ENCODE measurements at regions not wholly inside any gene's neighbourhood (a gene's known extent, or its start where the extent isn't known, plus 50 kb on each side); places are given as distances from the start of the nearest gene placed in this dataset.

- Histone ChIP-seq H2AFZ (ENCODE audit: low read depth, low read length) (no peak overlapping the region), H3K27me3 (ENCODE audit: insufficient read depth, low read length, poor library complexity) (no peaks in the 10 kb centered on the region), H3K27ac (ENCODE audit: low read length) (no peak overlapping the region), H3K9ac (ENCODE audit: low read depth, low read length) (no peak overlapping the region), H3K79me2 (ENCODE audit: insufficient read depth, low read length) (no peaks in the 10 kb centered on the region), H4K20me1 (ENCODE audit: insufficient read depth, low read length) (no peaks in the 10 kb centered on the region), H3K4me3 (ENCODE audit: low read depth in 1 of 2, low read length in 2 of 2) (no peak overlapping the region), H3K4me1 (ENCODE audit: insufficient read depth, low read length) (no peaks in the 10 kb centered on the region), H3K9me3 (ENCODE audit: insufficient read depth, low read length, severe bottlenecking) (no peaks in the 10 kb centered on the region), H3K4me2 (ENCODE audit: insufficient read depth, low read length) (no peak overlapping the region), H3K36me3 (ENCODE audit: insufficient read depth, low read length) (no peaks in the 10 kb centered on the region)
- no peak for DNase-seq
- no peak for ATAC-seq (ENCODE audit: insufficient read depth, low read depth)
- no peak for TF ChIP-seq CTCF (IDR thresholded peaks at IDR 0.05; ENCODE audit: borderline replicate concordance, extremely low read depth, low read length, poor library complexity, severe bottlenecking)
- no peak for TF ChIP-seq EZH2 (IDR thresholded peaks at IDR 0.05; ENCODE audit: borderline replicate concordance, low read depth, low read length, severe bottlenecking)
These were observed 168.6 kb upstream of the NEBL start for GRCh38 chr10:21065621-21066248.

GRCh38 chr10:21061982-21062381 is 164.9 kb upstream of the NEBL start:
- no peaks in the 10 kb centered on the region for H4K20me1 ChIP-seq (ENCODE audit: insufficient read depth, low read length)
- H3K9ac ChIP-seq (ENCODE audit: low read depth, low read length): no peak overlapping the region
- no peak overlapping the region for H3K27ac ChIP-seq (ENCODE audit: low read length)
- H2AFZ ChIP-seq (ENCODE audit: low read depth, low read length): no peak overlapping the region
- no peaks in the 10 kb centered on the region for H3K36me3 ChIP-seq (ENCODE audit: insufficient read depth, low read length)
- no peaks in the 10 kb centered on the region for H3K4me1 ChIP-seq (ENCODE audit: insufficient read depth, low read length)
- H3K4me3 ChIP-seq (ENCODE audit: low read depth in 1 of 2, low read length in 2 of 2): no peak overlapping the region
- no peak for ATAC-seq (ENCODE audit: insufficient read depth, low read depth)
- H3K4me2 ChIP-seq (ENCODE audit: insufficient read depth, low read length): no peak overlapping the region
- H3K9me3 ChIP-seq (ENCODE audit: insufficient read depth, low read length, severe bottlenecking): peaks cover 10% of the 10 kb centered on the region
- TF ChIP-seq CTCF (IDR thresholded peaks at IDR 0.05; ENCODE audit: borderline replicate concordance, extremely low read depth, low read length, poor library complexity, severe bottlenecking): no peak
- TF ChIP-seq EZH2 (IDR thresholded peaks at IDR 0.05; ENCODE audit: borderline replicate concordance, low read depth, low read length, severe bottlenecking): no peak
- no peaks in the 10 kb centered on the region for H3K79me2 ChIP-seq (ENCODE audit: insufficient read depth, low read length)
- no peak for DNase-seq
- no peaks in the 10 kb centered on the region for H3K27me3 ChIP-seq (ENCODE audit: insufficient read depth, low read length, poor library complexity)

- no peak for TF ChIP-seq CTCF (IDR thresholded peaks at IDR 0.05; ENCODE audit: borderline replicate concordance, extremely low read depth, low read length, poor library complexity, severe bottlenecking)
- H2AFZ ChIP-seq (ENCODE audit: low read depth, low read length): no peak overlapping the region
- no peak overlapping the region for H3K27ac ChIP-seq (ENCODE audit: low read length)
- no peak overlapping the region for H3K9ac ChIP-seq (ENCODE audit: low read depth, low read length)
- no peak for DNase-seq
- ATAC-seq (ENCODE audit: insufficient read depth, low read depth): no peak
- no peaks in the 10 kb centered on the region for H4K20me1 ChIP-seq (ENCODE audit: insufficient read depth, low read length)
- no peaks in the 10 kb centered on the region for H3K79me2 ChIP-seq (ENCODE audit: insufficient read depth, low read length)
- no peaks in the 10 kb centered on the region for H3K27me3 ChIP-seq (ENCODE audit: insufficient read depth, low read length, poor library complexity)
- H3K4me3 ChIP-seq (ENCODE audit: low read depth in 1 of 2, low read length in 2 of 2): no peak overlapping the region
- no peaks in the 10 kb centered on the region for H3K36me3 ChIP-seq (ENCODE audit: insufficient read depth, low read length)
- no peaks in the 10 kb centered on the region for H3K4me1 ChIP-seq (ENCODE audit: insufficient read depth, low read length)
- no peak overlapping the region for H3K4me2 ChIP-seq (ENCODE audit: insufficient read depth, low read length)
- H3K9me3 ChIP-seq (ENCODE audit: insufficient read depth, low read length, severe bottlenecking): peaks cover 10% of the 10 kb centered on the region
These were observed 164.1 kb upstream of the NEBL start for GRCh38 chr10:21061184-21061583.

GRCh38 chr10:21060626-21061025 is 163.5 kb upstream of the NEBL start:
- no peak for DNase-seq
- no peak for ATAC-seq (ENCODE audit: insufficient read depth, low read depth)

More at GRCh38 chr10:21060626-21061025, 163.5 kb upstream of the NEBL start:
- no peaks in the 10 kb centered on the region for H3K79me2 ChIP-seq (ENCODE audit: insufficient read depth, low read length)
- peaks cover 3% of the 10 kb centered on the region for H3K4me1 ChIP-seq (ENCODE audit: insufficient read depth, low read length)
- H2AFZ ChIP-seq (ENCODE audit: low read depth, low read length): no peak overlapping the region
- no peaks in the 10 kb centered on the region for H3K27me3 ChIP-seq (ENCODE audit: insufficient read depth, low read length, poor library complexity)
- no peaks in the 10 kb centered on the region for H4K20me1 ChIP-seq (ENCODE audit: insufficient read depth, low read length)
- H3K4me2 ChIP-seq (ENCODE audit: insufficient read depth, low read length): no peak overlapping the region
- no peak overlapping the region for H3K27ac ChIP-seq (ENCODE audit: low read length)
- TF ChIP-seq EZH2 (IDR thresholded peaks at IDR 0.05; ENCODE audit: borderline replicate concordance, low read depth, low read length, severe bottlenecking) (no peak), CTCF (IDR thresholded peaks at IDR 0.05; ENCODE audit: borderline replicate concordance, extremely low read depth, low read length, poor library complexity, severe bottlenecking) (no peak)
- no peak overlapping the region for H3K9ac ChIP-seq (ENCODE audit: low read depth, low read length)
- no peaks in the 10 kb centered on the region for H3K36me3 ChIP-seq (ENCODE audit: insufficient read depth, low read length)
- H3K9me3 ChIP-seq (ENCODE audit: insufficient read depth, low read length, severe bottlenecking): peaks cover 10% of the 10 kb centered on the region
- H3K4me3 ChIP-seq (ENCODE audit: low read depth in 1 of 2, low read length in 2 of 2): no peak overlapping the region

Measured in DND-41 (cell line).